Calu3 (cell line): ENCODE measurements at regions not wholly inside any gene's neighbourhood (a gene's known extent, or its start where the extent isn't known, plus 50 kb on each side); places are given as distances from the start of the nearest gene placed in this dataset.

Experiments
- BruUV-seq: library from RNA; stranded (reverse); fragments of 400-500 nt; replicated peaks from 2 replicates; lab custom pipeline; 2021; lab: Mats Ljungman, UMichigan
- CTCF ChIA-PET: fragments of 300-600 bp; sonication (Branson Sonifier 250); formaldehyde crosslinking; loops from one replicate; lab custom pipeline; 2022; ENCODE audit warnings: antibody characterized with exemption; lab: Charles Lee
- DNase-seq: peaks from one replicate; pipeline ENCODE4 v3.0.0; 2022
- H3K27ac Mint-ChIP-seq: one replicate; pipeline ENCODE4 v1.8.0; 2022; ENCODE audit warnings: mixed read lengths; ENCODE audit not compliant: unreplicated experiment
- H3K27me3 Mint-ChIP-seq: one replicate; pipeline ENCODE4 v1.8.0; 2022; ENCODE audit warnings: mixed read lengths; ENCODE audit not compliant: unreplicated experiment
- H3K36me3 Mint-ChIP-seq: one replicate; pipeline ENCODE4 v1.8.0; 2022; ENCODE audit warnings: mild to moderate bottlenecking, moderate library complexity, mixed read lengths; ENCODE audit not compliant: insufficient read depth, unreplicated experiment
- H3K4me1 Mint-ChIP-seq: one replicate; pipeline ENCODE4 v1.8.0; 2022; ENCODE audit warnings: mild to moderate bottlenecking, low read depth, mixed read lengths; ENCODE audit not compliant: unreplicated experiment
- H3K4me3 Mint-ChIP-seq: one replicate; pipeline ENCODE4 v1.8.0; 2022; ENCODE audit warnings: mild to moderate bottlenecking, low read depth, moderate library complexity, mixed read lengths; ENCODE audit not compliant: unreplicated experiment
- H3K9me3 Mint-ChIP-seq: one replicate; pipeline ENCODE4 v1.8.0; 2022; ENCODE audit warnings: low read depth, mixed read lengths; ENCODE audit not compliant: unreplicated experiment
- CTCF ChIP-seq: fragments of 200-600 bp; IDR thresholded peaks from one replicate; pipeline ENCODE4 v1.8.0; 2022; ENCODE audit warnings: antibody characterized with exemption; ENCODE audit not compliant: unreplicated experiment
- intact Hi-C: fragments of 100-400 bp; cut with micrococcal nuclease; formaldehyde crosslinking; loops from one replicate; pipeline ENCODE4 v1.10.0; 2022; ENCODE audit not compliant: unreplicated experiment

GRCh38 chr3:103787879-103788278, 1353.1 kb downstream of the ZPLD1 start:
- BruUV-seq: no TSS peak
- CTCF ChIA-PET: no interaction called here
- Mint-ChIP-seq H3K4me3 (no peak overlapping the region), H3K4me1 (no peaks in the 10 kb centered on the region), H3K27me3 (no peaks in the 10 kb centered on the region), H3K36me3 (no peaks in the 10 kb centered on the region), H3K9me3 (peaks cover 2% of the 10 kb centered on the region), H3K27ac (no peak overlapping the region)
- DNase-seq: no peak
- intact Hi-C loops: no loop called here
- no peak for TF ChIP-seq CTCF

- intact Hi-C loops: no loop called here
- H3K36me3 Mint-ChIP-seq: no peaks in the 10 kb centered on the region
- DNase-seq: no peak
- BruUV-seq: no TSS peak
- no peak overlapping the region for H3K4me3 Mint-ChIP-seq
- CTCF ChIA-PET: no interaction called here
- TF ChIP-seq CTCF: no peak
- no peaks in the 10 kb centered on the region for H3K27me3 Mint-ChIP-seq
- H3K9me3 Mint-ChIP-seq: peaks cover 2% of the 10 kb centered on the region
- H3K27ac Mint-ChIP-seq: no peak overlapping the region
- H3K4me1 Mint-ChIP-seq: no peaks in the 10 kb centered on the region
These were observed 1357.1 kb downstream of the ZPLD1 start for GRCh38 chr3:103791786-103792515.

GRCh38 chr3:103794656-103795055, 1359.8 kb downstream of the ZPLD1 start:
- Mint-ChIP-seq H3K9me3 (peaks cover 2% of the 10 kb centered on the region), H3K27me3 (no peaks in the 10 kb centered on the region), H3K4me3 (no peak overlapping the region), H3K4me1 (peaks cover 8% of the 10 kb centered on the region), H3K36me3 (no peaks in the 10 kb centered on the region), H3K27ac (no peak overlapping the region)
- BruUV-seq: no TSS peak
- no peak for TF ChIP-seq CTCF
- CTCF ChIA-PET: no interaction called here
- DNase-seq: peak; percentile 2
- intact Hi-C loops: no loop called here

GRCh38 chr3:103796068-103796467, 1361.3 kb downstream of the ZPLD1 start:
- H3K27me3 Mint-ChIP-seq: no peaks in the 10 kb centered on the region
- intact Hi-C loops: no loop called here
- no peak overlapping the region for H3K27ac Mint-ChIP-seq
- no peak overlapping the region for H3K4me3 Mint-ChIP-seq
- CTCF ChIA-PET: no interaction called here
- no peaks in the 10 kb centered on the region for H3K36me3 Mint-ChIP-seq
- TF ChIP-seq CTCF: no peak
- no TSS peak for BruUV-seq
- H3K9me3 Mint-ChIP-seq: peaks cover 2% of the 10 kb centered on the region
- H3K4me1 Mint-ChIP-seq: peaks cover 8% of the 10 kb centered on the region
- DNase-seq: no peak
